ENCODE measurements at regions not wholly inside any gene's neighbourhood (a gene's known extent, or its start where the extent isn't known, plus 50 kb on each side); places are given as distances from the start of the nearest gene placed in this dataset.
"Not testable (repeated sequence)": the region's sequence is repeated elsewhere in the genome, so short reads cannot be mapped to it uniquely, and the experiment has no call there.

GRCh38 chr20:47849006-47849405 lies 63.7 kb upstream of the SULF2 start:
- no peak for DNase-seq (ENCODE audit: extremely low read depth, low read depth, low spot score)

- DNase-seq (ENCODE audit: extremely low read depth, low read depth, low spot score), result not testable (repeated sequence)
Measured at GRCh38 chr20:47848534-47848933, 63.3 kb upstream of the SULF2 start.

GRCh38 chr20:47847884-47848485 lies 62.7 kb upstream of the SULF2 start:
- no peak for DNase-seq (ENCODE audit: extremely low read depth, low read depth, low spot score)

GRCh38 chr20:47847220-47847619 lies 61.9 kb upstream of the SULF2 start:
- not testable (repeated sequence) for DNase-seq (ENCODE audit: extremely low read depth, low read depth, low spot score)

- DNase-seq (ENCODE audit: extremely low read depth, low read depth, low spot score), result not testable (repeated sequence)
Measured at GRCh38 chr20:47846651-47847050, 61.4 kb upstream of the SULF2 start.

GRCh38 chr20:47845382-47845977 lies 60.2 kb upstream of the SULF2 start:
- not testable (repeated sequence) for DNase-seq (ENCODE audit: extremely low read depth, low read depth, low spot score)

GRCh38 chr20:47844568-47844906 lies 59.3 kb upstream of the SULF2 start:
- not testable (repeated sequence) for DNase-seq (ENCODE audit: extremely low read depth, low read depth, low spot score)

- no peak for DNase-seq (ENCODE audit: extremely low read depth, low read depth, low spot score)
Measured at GRCh38 chr20:47843886-47844567, 58.7 kb upstream of the SULF2 start.

- not testable (repeated sequence) for DNase-seq (ENCODE audit: extremely low read depth, low read depth, low spot score)
Measured at GRCh38 chr20:47842950-47843349, 57.7 kb upstream of the SULF2 start.

GRCh38 chr20:47842004-47842403 lies 56.7 kb upstream of the SULF2 start:
- DNase-seq (ENCODE audit: extremely low read depth, low read depth, low spot score), result not testable (repeated sequence)

- DNase-seq (ENCODE audit: extremely low read depth, low read depth, low spot score), result not testable (repeated sequence)
Measured at GRCh38 chr20:47836256-47836817, 51.1 kb upstream of the SULF2 start.

Data from glomerular endothelial cell (primary cell).